Neural cell (in vitro differentiated cells): ENCODE measurements at regions not wholly inside any gene's neighbourhood (a gene's known extent, or its start where the extent isn't known, plus 50 kb on each side); places are given as distances from the start of the nearest gene placed in this dataset.

Source experiments
- H2AFZ ChIP-seq: fragments of 200-600, 300-800 bp; sonication (generic), shearing (Covaris generic); 2 replicates; pipeline ENCODE4 v1.6.0; 2014; ENCODE audit warnings: low read depth, mild to moderate bottlenecking, antibody characterized with exemption, low read length, moderate library complexity
- H3F3A ChIP-seq: fragments of 200-600 bp; shearing (Covaris generic); 2 replicates; pipeline ENCODE4 v1.6.1; 2016; ENCODE audit warnings: mild to moderate bottlenecking, moderate library complexity, mixed read lengths, antibody characterized with exemption, low read length; ENCODE audit not compliant: insufficient read depth, poor library complexity, severe bottlenecking
- H3K27ac ChIP-seq: fragments of 200-600, 300-800 bp; sonication (generic), shearing (Covaris generic); 2 replicates; pipeline ENCODE4 v1.5.1; 2014; ENCODE audit warnings: mild to moderate bottlenecking, low read length, moderate library complexity
- H3K27me3 ChIP-seq: fragments of 300-800, 200-600 bp; sonication (generic), shearing (Covaris generic); 2 replicates; pipeline ENCODE4 v1.6.0; 2014; ENCODE audit warnings: mild to moderate bottlenecking, low read depth, low read length, moderate library complexity; ENCODE audit not compliant: insufficient read depth
- H3K36me3 ChIP-seq: fragments of 300-800, 200-600 bp; sonication (generic), shearing (Covaris generic); 2 replicates; pipeline ENCODE4 v1.5.1; 2014; ENCODE audit warnings: mild to moderate bottlenecking, antibody characterized with exemption, low read length, moderate library complexity; ENCODE audit not compliant: insufficient read depth
- H3K4me2 ChIP-seq: fragments of 300-800, 200-600 bp; sonication (generic), shearing (Covaris generic); 2 replicates; pipeline ENCODE4 v1.6.0; 2014; ENCODE audit warnings: mild to moderate bottlenecking, low read length
- H3K4me3 ChIP-seq: fragments of 300-800, 200-600 bp; sonication (generic), shearing (Covaris generic); 2 replicates; pipeline ENCODE4 v1.5.1; 2014; ENCODE audit warnings: mild to moderate bottlenecking, low read length, moderate library complexity
- H3K79me2 ChIP-seq: fragments of 200-600 bp; shearing (Covaris generic); replicated peaks from 2 replicates; pipeline ENCODE4 v1.6.0; 2014; ENCODE audit warnings: mild to moderate bottlenecking, low read length, moderate library complexity; ENCODE audit not compliant: insufficient read depth
- H3K9ac ChIP-seq: fragments of 300-800, 200-600 bp; sonication (generic), shearing (Covaris generic); 2 replicates; pipeline ENCODE4 v1.6.1; 2016; ENCODE audit warnings: mild to moderate bottlenecking, low read length, mixed read lengths
- H3K9me2 ChIP-seq: fragments of 200-600 bp; shearing (Covaris generic); 2 replicates; pipeline ENCODE4 v1.6.1; 2016; ENCODE audit warnings: mild to moderate bottlenecking, low read length, mixed read lengths; ENCODE audit not compliant: insufficient read depth
- H3K9me3 ChIP-seq: fragments of 200-600, 300-800 bp; sonication (generic), shearing (Covaris generic); 2 replicates; pipeline ENCODE4 v1.6.1; 2016; ENCODE audit warnings: mild to moderate bottlenecking, mixed run types, low read length, moderate library complexity, mixed read lengths
- H4K20me1 ChIP-seq: fragments of 200-600 bp; shearing (Covaris generic); 2 replicates; pipeline ENCODE4 v1.6.1; 2016; ENCODE audit warnings: mild to moderate bottlenecking, mixed run types; ENCODE audit not compliant: insufficient read depth
- EP300 ChIP-seq: fragments of 450-650 bp; conservative IDR thresholded peaks from 2 replicates; pipeline ENCODE4 v1.6.1; 2014; ENCODE audit warnings: antibody characterized with exemption, mild to moderate bottlenecking, moderate library complexity; ENCODE audit not compliant: poor library complexity, severe bottlenecking
- EZH2 ChIP-seq: fragments of 200-600, 300-800 bp; shearing (Covaris generic), sonication (generic); IDR thresholded peaks from 2 replicates; pipeline ENCODE4 v1.6.1; 2014; ENCODE audit warnings: antibody characterized with exemption, low read length, borderline replicate concordance, mild to moderate bottlenecking; ENCODE audit not compliant: insufficient read depth, poor library complexity, severe bottlenecking
- MXI1 ChIP-seq: fragments of 450-650 bp; conservative IDR thresholded peaks from 2 replicates; pipeline ENCODE4 v1.6.1; 2014; ENCODE audit warnings: antibody characterized with exemption, mild to moderate bottlenecking; ENCODE audit not compliant: poor library complexity, severe bottlenecking
- POLR2AphosphoS5 ChIP-seq: IDR thresholded peaks from 2 replicates; pipeline ENCODE4 v1.6.1; 2012
- RAD21 ChIP-seq: fragments of 450-650 bp; conservative IDR thresholded peaks from 2 replicates; pipeline ENCODE4 v1.6.1; 2014; ENCODE audit warnings: antibody characterized with exemption, mild to moderate bottlenecking, moderate library complexity
- SMC3 ChIP-seq: fragments of 450-650 bp; conservative IDR thresholded peaks from 2 replicates; pipeline ENCODE4 v1.6.1; 2014; ENCODE audit warnings: antibody characterized with exemption, mild to moderate bottlenecking, moderate library complexity; ENCODE audit not compliant: poor library complexity
- TAF1 ChIP-seq: IDR thresholded peaks from 2 replicates; pipeline ENCODE4 v1.6.1; 2012; ENCODE audit warnings: low read depth
- TF ChIP-seq, protein P1 (sequence below): IDR thresholded peaks from 2 replicates; pipeline ENCODE4 v1.6.1; 2012; ENCODE audit warnings: borderline replicate concordance
- TF ChIP-seq, protein P2 (sequence below): fragments of 450-650 bp; IDR thresholded peaks from 2 replicates; pipeline ENCODE4 v1.5.1; 2014; ENCODE audit warnings: antibody characterized with exemption, mild to moderate bottlenecking, moderate library complexity; ENCODE audit not compliant: poor library complexity, severe bottlenecking

DNA sequence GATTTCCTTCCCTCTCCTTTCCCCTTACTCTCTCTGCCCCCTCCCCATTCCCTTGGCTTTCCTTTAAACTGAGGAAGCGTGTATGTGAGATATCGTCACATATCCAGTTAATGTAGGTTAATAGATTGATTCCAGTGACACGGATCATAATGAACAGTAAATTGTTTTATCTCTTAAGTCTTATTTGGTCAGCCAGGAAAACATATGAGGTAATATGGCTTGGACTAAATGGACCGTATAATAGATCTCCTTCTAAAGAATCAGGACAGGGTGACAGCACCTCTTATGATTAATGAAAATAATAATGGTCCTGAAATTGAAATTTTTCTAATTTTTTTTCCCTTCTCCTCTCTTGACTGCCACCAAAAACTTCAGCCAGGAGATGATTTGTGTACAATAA is 779.8 kb upstream of the NR2F2 start:
- Histone ChIP-seq H4K20me1 (no peaks in the 10 kb centered on the region), H3K27me3 (no peaks in the 10 kb centered on the region), H3K4me2 (no peak overlapping the region), H3K9me3 (no peaks in the 10 kb centered on the region), H3K79me2 (no peaks in the 10 kb centered on the region), H3K9ac (no peak overlapping the region), H3K4me3 (no peak overlapping the region), H2AFZ (no peak overlapping the region), H3K36me3 (no peaks in the 10 kb centered on the region), H3F3A (no peaks in the 10 kb centered on the region), H3K9me2 (no peaks in the 10 kb centered on the region), H3K27ac (no peak overlapping the region)
- TF ChIP-seq EZH2 (no peak), SMC3 (no peak), TAF1 (no peak), POLR2AphosphoS5 (no peak), RAD21 (no peak), MXI1 (no peak), EP300 (no peak)
- TF ChIP-seq, protein P1, sequence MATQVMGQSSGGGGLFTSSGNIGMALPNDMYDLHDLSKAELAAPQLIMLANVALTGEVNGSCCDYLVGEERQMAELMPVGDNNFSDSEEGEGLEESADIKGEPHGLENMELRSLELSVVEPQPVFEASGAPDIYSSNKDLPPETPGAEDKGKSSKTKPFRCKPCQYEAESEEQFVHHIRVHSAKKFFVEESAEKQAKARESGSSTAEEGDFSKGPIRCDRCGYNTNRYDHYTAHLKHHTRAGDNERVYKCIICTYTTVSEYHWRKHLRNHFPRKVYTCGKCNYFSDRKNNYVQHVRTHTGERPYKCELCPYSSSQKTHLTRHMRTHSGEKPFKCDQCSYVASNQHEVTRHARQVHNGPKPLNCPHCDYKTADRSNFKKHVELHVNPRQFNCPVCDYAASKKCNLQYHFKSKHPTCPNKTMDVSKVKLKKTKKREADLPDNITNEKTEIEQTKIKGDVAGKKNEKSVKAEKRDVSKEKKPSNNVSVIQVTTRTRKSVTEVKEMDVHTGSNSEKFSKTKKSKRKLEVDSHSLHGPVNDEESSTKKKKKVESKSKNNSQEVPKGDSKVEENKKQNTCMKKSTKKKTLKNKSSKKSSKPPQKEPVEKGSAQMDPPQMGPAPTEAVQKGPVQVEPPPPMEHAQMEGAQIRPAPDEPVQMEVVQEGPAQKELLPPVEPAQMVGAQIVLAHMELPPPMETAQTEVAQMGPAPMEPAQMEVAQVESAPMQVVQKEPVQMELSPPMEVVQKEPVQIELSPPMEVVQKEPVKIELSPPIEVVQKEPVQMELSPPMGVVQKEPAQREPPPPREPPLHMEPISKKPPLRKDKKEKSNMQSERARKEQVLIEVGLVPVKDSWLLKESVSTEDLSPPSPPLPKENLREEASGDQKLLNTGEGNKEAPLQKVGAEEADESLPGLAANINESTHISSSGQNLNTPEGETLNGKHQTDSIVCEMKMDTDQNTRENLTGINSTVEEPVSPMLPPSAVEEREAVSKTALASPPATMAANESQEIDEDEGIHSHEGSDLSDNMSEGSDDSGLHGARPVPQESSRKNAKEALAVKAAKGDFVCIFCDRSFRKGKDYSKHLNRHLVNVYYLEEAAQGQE: no peak
- TF ChIP-seq, protein P2, sequence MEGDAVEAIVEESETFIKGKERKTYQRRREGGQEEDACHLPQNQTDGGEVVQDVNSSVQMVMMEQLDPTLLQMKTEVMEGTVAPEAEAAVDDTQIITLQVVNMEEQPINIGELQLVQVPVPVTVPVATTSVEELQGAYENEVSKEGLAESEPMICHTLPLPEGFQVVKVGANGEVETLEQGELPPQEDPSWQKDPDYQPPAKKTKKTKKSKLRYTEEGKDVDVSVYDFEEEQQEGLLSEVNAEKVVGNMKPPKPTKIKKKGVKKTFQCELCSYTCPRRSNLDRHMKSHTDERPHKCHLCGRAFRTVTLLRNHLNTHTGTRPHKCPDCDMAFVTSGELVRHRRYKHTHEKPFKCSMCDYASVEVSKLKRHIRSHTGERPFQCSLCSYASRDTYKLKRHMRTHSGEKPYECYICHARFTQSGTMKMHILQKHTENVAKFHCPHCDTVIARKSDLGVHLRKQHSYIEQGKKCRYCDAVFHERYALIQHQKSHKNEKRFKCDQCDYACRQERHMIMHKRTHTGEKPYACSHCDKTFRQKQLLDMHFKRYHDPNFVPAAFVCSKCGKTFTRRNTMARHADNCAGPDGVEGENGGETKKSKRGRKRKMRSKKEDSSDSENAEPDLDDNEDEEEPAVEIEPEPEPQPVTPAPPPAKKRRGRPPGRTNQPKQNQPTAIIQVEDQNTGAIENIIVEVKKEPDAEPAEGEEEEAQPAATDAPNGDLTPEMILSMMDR: no peak

DNA sequence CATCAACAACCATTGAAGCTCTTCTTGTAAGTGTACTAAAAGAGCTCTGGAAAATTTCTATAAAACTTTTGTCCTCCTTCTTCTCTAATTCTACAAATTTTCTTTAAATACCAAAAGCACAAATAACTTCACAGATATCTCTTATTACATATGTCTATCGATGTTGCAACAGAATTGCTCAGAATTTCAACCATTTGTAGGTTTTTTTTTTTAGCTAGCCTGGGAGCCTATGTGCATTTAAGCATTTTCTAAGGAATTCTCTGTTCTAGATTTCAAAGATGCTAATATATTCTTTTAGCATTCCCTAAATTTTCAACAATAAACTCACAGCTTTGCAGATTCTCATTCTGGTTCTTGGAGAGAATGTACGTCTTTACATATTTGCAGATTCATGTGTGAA is 774.3 kb upstream of the NR2F2 start:
- no peaks in the 10 kb centered on the region for H3K9me2 ChIP-seq
- no peak overlapping the region for H3K4me3 ChIP-seq
- no peaks in the 10 kb centered on the region for H3K36me3 ChIP-seq
- no peak overlapping the region for H3K4me2 ChIP-seq
- no peak overlapping the region for H2AFZ ChIP-seq
- no peaks in the 10 kb centered on the region for H3K79me2 ChIP-seq
- H4K20me1 ChIP-seq: no peaks in the 10 kb centered on the region
- no peak overlapping the region for H3K27ac ChIP-seq
- H3K27me3 ChIP-seq: no peaks in the 10 kb centered on the region
- no peak for TF ChIP-seq EZH2
- no peak for TF ChIP-seq RAD21
- TF ChIP-seq MXI1: no peak
- TF ChIP-seq EP300: no peak
- TF ChIP-seq, protein P2: no peak
- TF ChIP-seq POLR2AphosphoS5: no peak
- no peak for TF ChIP-seq TAF1
- TF ChIP-seq SMC3: no peak
- TF ChIP-seq, protein P1: no peak
- H3F3A ChIP-seq: no peaks in the 10 kb centered on the region
- no peaks in the 10 kb centered on the region for H3K9me3 ChIP-seq
- no peak overlapping the region for H3K9ac ChIP-seq
